ENCODE measurements at regions not wholly inside any gene's neighbourhood (a gene's known extent, or its start where the extent isn't known, plus 50 kb on each side); places are given as distances from the start of the nearest gene placed in this dataset.

DNA sequence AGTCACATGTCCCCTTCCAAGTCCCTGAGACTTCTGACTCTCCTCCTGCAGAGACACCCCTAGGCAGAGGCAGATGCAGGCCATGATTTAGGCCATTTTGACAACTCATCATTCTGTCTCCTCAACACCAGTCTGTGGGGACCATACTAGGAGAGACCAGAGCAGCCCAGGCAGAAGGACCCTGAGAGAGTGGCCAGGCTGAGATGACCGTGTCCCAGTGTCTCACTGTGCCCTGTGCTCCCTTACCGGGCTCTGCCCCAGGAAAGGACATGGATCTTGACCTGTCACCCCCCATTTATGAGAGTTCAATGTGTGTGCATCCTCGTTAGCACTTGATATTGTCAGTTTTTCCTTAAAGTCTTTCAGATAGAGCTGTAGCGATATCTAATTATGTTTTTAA lies 52.4 kb upstream of the IGLL5 start:
- TF ChIP-seq, protein P1, sequence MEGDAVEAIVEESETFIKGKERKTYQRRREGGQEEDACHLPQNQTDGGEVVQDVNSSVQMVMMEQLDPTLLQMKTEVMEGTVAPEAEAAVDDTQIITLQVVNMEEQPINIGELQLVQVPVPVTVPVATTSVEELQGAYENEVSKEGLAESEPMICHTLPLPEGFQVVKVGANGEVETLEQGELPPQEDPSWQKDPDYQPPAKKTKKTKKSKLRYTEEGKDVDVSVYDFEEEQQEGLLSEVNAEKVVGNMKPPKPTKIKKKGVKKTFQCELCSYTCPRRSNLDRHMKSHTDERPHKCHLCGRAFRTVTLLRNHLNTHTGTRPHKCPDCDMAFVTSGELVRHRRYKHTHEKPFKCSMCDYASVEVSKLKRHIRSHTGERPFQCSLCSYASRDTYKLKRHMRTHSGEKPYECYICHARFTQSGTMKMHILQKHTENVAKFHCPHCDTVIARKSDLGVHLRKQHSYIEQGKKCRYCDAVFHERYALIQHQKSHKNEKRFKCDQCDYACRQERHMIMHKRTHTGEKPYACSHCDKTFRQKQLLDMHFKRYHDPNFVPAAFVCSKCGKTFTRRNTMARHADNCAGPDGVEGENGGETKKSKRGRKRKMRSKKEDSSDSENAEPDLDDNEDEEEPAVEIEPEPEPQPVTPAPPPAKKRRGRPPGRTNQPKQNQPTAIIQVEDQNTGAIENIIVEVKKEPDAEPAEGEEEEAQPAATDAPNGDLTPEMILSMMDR (IDR thresholded peaks at IDR 0.05; ENCODE audit: low read length) = no peak
- TF ChIP-seq EZH2 (IDR thresholded peaks at IDR 0.05; ENCODE audit: borderline replicate concordance, low read length) = no peak
- Histone ChIP-seq H4K20me1 (ENCODE audit: insufficient read depth, low read length) (no peaks in the 10 kb centered on the region), H3K4me1 (ENCODE audit: insufficient read depth, low read length, severe bottlenecking) (peaks cover 9% of the 10 kb centered on the region), H3K9me2 (ENCODE audit: low read depth, low read length) (no peaks in the 10 kb centered on the region), H3K4me2 (ENCODE audit: low read length) (no peak overlapping the region), H3K4me3 (ENCODE audit: low read depth, low read length, poor library complexity, severe bottlenecking) (no peak overlapping the region), H3K9me3 (ENCODE audit: low read length) (no peaks in the 10 kb centered on the region), H3K36me3 (ENCODE audit: insufficient read depth, low read length) (peaks cover 48% of the 10 kb centered on the region), H3K9ac (ENCODE audit: low read length) (no peak overlapping the region), H2AFZ (ENCODE audit: low read length) (no peak overlapping the region), H3K27ac (ENCODE audit: low read depth, low read length, poor library complexity, severe bottlenecking) (no peak overlapping the region), H3K27me3 (ENCODE audit: insufficient read depth, low read length) (no peaks in the 10 kb centered on the region), H3F3A (ENCODE audit: insufficient read depth, low read length) (no peaks in the 10 kb centered on the region), H3K79me2 (ENCODE audit: insufficient read depth, low read length) (no peaks in the 10 kb centered on the region)

DNA sequence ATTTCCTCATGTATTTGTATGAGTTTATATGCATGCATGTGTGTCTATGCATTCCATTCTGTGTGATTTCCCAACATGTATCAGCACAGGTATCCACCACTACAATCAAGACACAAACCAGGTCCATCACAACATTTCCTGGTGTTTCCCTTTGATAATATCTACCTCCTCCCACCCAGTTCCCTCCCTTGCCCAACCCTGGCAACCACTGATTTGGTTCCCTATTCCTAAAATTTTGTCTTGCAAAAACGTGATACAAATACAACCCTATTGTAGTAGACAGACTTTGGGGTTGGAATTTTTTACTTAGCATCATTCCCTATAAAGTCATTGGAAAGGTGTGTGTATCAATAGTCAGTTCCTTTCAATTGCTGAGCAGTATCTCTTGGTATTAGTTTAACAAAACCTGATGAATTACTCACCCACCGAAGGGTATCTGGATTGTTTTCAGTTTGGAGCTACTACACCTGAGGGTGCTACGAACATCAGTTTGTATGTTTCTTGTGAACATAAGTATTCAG lies 51.8 kb upstream of the IGLL5 start:
- no peak for TF ChIP-seq EZH2 (IDR thresholded peaks at IDR 0.05; ENCODE audit: borderline replicate concordance, low read length)
- TF ChIP-seq, protein P1 (IDR thresholded peaks at IDR 0.05; ENCODE audit: low read length) = no peak
- Histone ChIP-seq H3K9me2 (ENCODE audit: low read depth, low read length) (no peaks in the 10 kb centered on the region), H3K4me2 (ENCODE audit: low read length) (no peak overlapping the region), H3K27me3 (ENCODE audit: insufficient read depth, low read length) (no peaks in the 10 kb centered on the region), H3K27ac (ENCODE audit: low read depth, low read length, poor library complexity, severe bottlenecking) (no peak overlapping the region), H3K79me2 (ENCODE audit: insufficient read depth, low read length) (no peaks in the 10 kb centered on the region), H3K9ac (ENCODE audit: low read length) (no peak overlapping the region), H3K4me3 (ENCODE audit: low read depth, low read length, poor library complexity, severe bottlenecking) (no peak overlapping the region), H3K36me3 (ENCODE audit: insufficient read depth, low read length) (peaks cover 43% of the 10 kb centered on the region), H3K4me1 (ENCODE audit: insufficient read depth, low read length, severe bottlenecking) (peaks cover 14% of the 10 kb centered on the region), H3K9me3 (ENCODE audit: low read length) (no peaks in the 10 kb centered on the region), H4K20me1 (ENCODE audit: insufficient read depth, low read length) (no peaks in the 10 kb centered on the region), H3F3A (ENCODE audit: insufficient read depth, low read length) (no peaks in the 10 kb centered on the region), H2AFZ (ENCODE audit: low read length) (no peak overlapping the region)

DNA sequence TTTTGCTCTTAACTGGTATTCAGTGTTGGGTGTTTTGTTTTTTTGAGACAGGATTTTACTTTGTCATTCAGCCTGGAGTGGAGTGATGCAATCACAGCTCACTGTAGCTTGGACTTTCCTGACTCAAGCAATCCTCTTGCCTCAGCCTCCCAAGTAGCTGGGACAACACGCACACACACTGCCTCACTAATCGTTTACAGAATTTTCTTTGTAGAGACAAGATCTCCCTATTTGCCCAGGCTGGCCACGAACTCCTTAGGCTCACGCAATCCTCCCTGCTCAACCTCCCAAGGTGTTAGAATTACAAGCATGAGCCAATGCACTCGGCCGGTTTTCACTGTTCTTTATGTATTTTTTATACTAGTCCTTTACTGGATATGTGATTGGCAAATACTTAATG lies 51.0 kb upstream of the IGLL5 start:
- H3K9ac ChIP-seq (ENCODE audit: low read length) = no peak overlapping the region
- H3K79me2 ChIP-seq (ENCODE audit: insufficient read depth, low read length) = no peaks in the 10 kb centered on the region
- H3K36me3 ChIP-seq (ENCODE audit: insufficient read depth, low read length) = peaks cover 40% of the 10 kb centered on the region
- no peaks in the 10 kb centered on the region for H3K9me3 ChIP-seq (ENCODE audit: low read length)
- H2AFZ ChIP-seq (ENCODE audit: low read length) = no peak overlapping the region
- no peaks in the 10 kb centered on the region for H3K9me2 ChIP-seq (ENCODE audit: low read depth, low read length)
- H3K27me3 ChIP-seq (ENCODE audit: insufficient read depth, low read length) = no peaks in the 10 kb centered on the region
- no peak overlapping the region for H3K4me2 ChIP-seq (ENCODE audit: low read length)
- TF ChIP-seq, protein P1 (IDR thresholded peaks at IDR 0.05; ENCODE audit: low read length) = no peak
- TF ChIP-seq EZH2 (IDR thresholded peaks at IDR 0.05; ENCODE audit: borderline replicate concordance, low read length) = no peak
- no peak overlapping the region for H3K4me3 ChIP-seq (ENCODE audit: low read depth, low read length, poor library complexity, severe bottlenecking)
- H4K20me1 ChIP-seq (ENCODE audit: insufficient read depth, low read length) = no peaks in the 10 kb centered on the region
- H3K27ac ChIP-seq (ENCODE audit: low read depth, low read length, poor library complexity, severe bottlenecking) = no peak overlapping the region
- no peaks in the 10 kb centered on the region for H3F3A ChIP-seq (ENCODE audit: insufficient read depth, low read length)
- H3K4me1 ChIP-seq (ENCODE audit: insufficient read depth, low read length, severe bottlenecking) = peaks cover 21% of the 10 kb centered on the region

All from OCI-LY1 (cell line).